GM23338 (cell line): ENCODE measurements at regions not wholly inside any gene's neighbourhood (a gene's known extent, or its start where the extent isn't known, plus 50 kb on each side); places are given as distances from the start of the nearest gene placed in this dataset.

Experiments used
- ATAC-seq: fragments of 200-7000 bp; cut with Tn5 transposase; 3 replicates; pipeline ENCODE4 v1.9.1; 2020
- DNase-seq: peaks from one replicate; pipeline ENCODE4 v3.0.0-alpha.2; 2015; ENCODE audit warnings: low spot score
- H2AFZ ChIP-seq: fragments of 200-600 bp; sonication (generic); 2 replicates; pipeline ENCODE4 v1.8.0; 2016; ENCODE audit warnings: antibody characterized with exemption, mild to moderate bottlenecking, moderate library complexity
- H3F3A ChIP-seq: fragments of 200-600 bp; sonication (generic); replicated peaks from 2 replicates; pipeline ENCODE4 v1.8.0; 2017; ENCODE audit warnings: antibody characterized with exemption, mixed run types, low read depth
- H3K27ac ChIP-seq: fragments of 200-600 bp; sonication (generic); 2 replicates; pipeline ENCODE4 v1.6.1; 2016; ENCODE audit warnings: low read depth
- H3K27me3 ChIP-seq: fragments of 200-600 bp; sonication (generic); 2 replicates; pipeline ENCODE4 v1.8.0; 2016; ENCODE audit warnings: mild to moderate bottlenecking, mixed run types, moderate library complexity; ENCODE audit not compliant: insufficient read depth
- H3K36me3 ChIP-seq: fragments of 200-600 bp; sonication (generic); 2 replicates; pipeline ENCODE4 v1.8.0; 2016; ENCODE audit warnings: mild to moderate bottlenecking; ENCODE audit not compliant: insufficient read depth
- H3K4me1 ChIP-seq: fragments of 200-600 bp; sonication (generic); 2 replicates; pipeline ENCODE4 v1.8.0; 2016; ENCODE audit warnings: mild to moderate bottlenecking, moderate library complexity; ENCODE audit not compliant: insufficient read depth
- H3K4me2 ChIP-seq: fragments of 200-600 bp; sonication (generic); 2 replicates; pipeline ENCODE4 v1.7.1; 2017; ENCODE audit warnings: mixed run types
- H3K4me3 ChIP-seq: fragments of 200-600 bp; sonication (generic); 2 replicates; pipeline ENCODE4 v1.6.1; 2016; ENCODE audit warnings: mixed run types
- H3K79me2 ChIP-seq: fragments of 200-600 bp; sonication (generic); replicated peaks from 2 replicates; pipeline ENCODE4 v1.8.0; 2017; ENCODE audit warnings: mild to moderate bottlenecking; ENCODE audit not compliant: insufficient read depth
- H3K9me2 ChIP-seq: fragments of 200-600 bp; sonication (generic); 2 replicates; pipeline ENCODE4 v1.8.0; 2017; ENCODE audit not compliant: insufficient read depth
- H4K20me1 ChIP-seq: fragments of 200-600 bp; sonication (generic); replicated peaks from 2 replicates; pipeline ENCODE4 v1.8.0; 2017; ENCODE audit warnings: mild to moderate bottlenecking; ENCODE audit not compliant: insufficient read depth
- H3K27ac Mint-ChIP-seq: 2 replicates; pipeline ENCODE4 v1.8.0; 2020; ENCODE audit warnings: inconsistent platforms, mild to moderate bottlenecking, moderate library complexity, mixed read lengths
- H3K27me3 Mint-ChIP-seq: 3 replicates; pipeline ENCODE4 v1.8.0; 2022; ENCODE audit warnings: low read depth, mild to moderate bottlenecking, moderate library complexity, mixed read lengths, inconsistent platforms; ENCODE audit not compliant: insufficient read depth, poor library complexity
- H3K36me3 Mint-ChIP-seq: 3 replicates; pipeline ENCODE4 v1.8.0; 2021; ENCODE audit warnings: low read depth, mild to moderate bottlenecking, inconsistent platforms, moderate library complexity, mixed read lengths
- H3K4me1 Mint-ChIP-seq: 3 replicates; pipeline ENCODE4 v1.8.0; 2020; ENCODE audit warnings: mild to moderate bottlenecking, inconsistent platforms, mixed read lengths
- H3K4me3 Mint-ChIP-seq: 3 replicates; pipeline ENCODE4 v1.8.0; 2021; ENCODE audit warnings: moderate library complexity, mild to moderate bottlenecking, inconsistent platforms, mixed read lengths
- H3K9me3 Mint-ChIP-seq: 3 replicates; pipeline ENCODE4 v1.8.0; 2020; ENCODE audit warnings: moderate library complexity, mild to moderate bottlenecking, inconsistent platforms, mixed read lengths
- CREB1 ChIP-seq: fragments of 250-450 bp; sonication (Bioruptor Pico); IDR thresholded peaks from 2 replicates; pipeline ENCODE4 v1.5.0; 2020; ENCODE audit warnings: low read depth, mild to moderate bottlenecking, moderate library complexity
- CTCF ChIP-seq, 2 experiments: fragments of 200-600 bp in 1 of 2; sonication (generic) in 1 of 2; conservative IDR thresholded peaks; 2 replicates each; pipeline versions ENCODE4 v1.5.1 to v1.6.1; 2016 to 2017; ENCODE audit warnings: antibody characterized with exemption in 2 of 2, low read depth in 2 of 2, mild to moderate bottlenecking in 2 of 2, moderate library complexity in 1 of 2
- EZH2 ChIP-seq: fragments of 200-600 bp; sonication (generic); IDR thresholded peaks from one replicate; pipeline ENCODE4 v1.8.0; 2017; ENCODE audit warnings: antibody characterized with exemption, mild to moderate bottlenecking, low read depth; ENCODE audit not compliant: unreplicated experiment
- EZH2phosphoT487 ChIP-seq: fragments of 200-600 bp; sonication (generic); IDR thresholded peaks from one replicate; pipeline ENCODE4 v1.8.1; 2018; ENCODE audit warnings: antibody characterized with exemption; ENCODE audit not compliant: unreplicated experiment
- JUNB ChIP-seq: IDR thresholded peaks from one replicate; pipeline ENCODE4 v1.6.1; 2016; ENCODE audit warnings: antibody characterized with exemption; ENCODE audit not compliant: unreplicated experiment
- NANOG ChIP-seq: IDR thresholded peaks from 2 replicates; pipeline ENCODE4 v1.6.1; 2016; ENCODE audit warnings: antibody characterized with exemption, borderline replicate concordance
- POLR2AphosphoS5 ChIP-seq: IDR thresholded peaks from 2 replicates; pipeline ENCODE4 v1.6.1; 2016; ENCODE audit warnings: antibody characterized with exemption, low read depth
- REST ChIP-seq: IDR thresholded peaks from one replicate; pipeline ENCODE4 v1.6.1; 2018; ENCODE audit warnings: antibody characterized with exemption; ENCODE audit not compliant: unreplicated experiment
- STAT1 ChIP-seq: IDR thresholded peaks from one replicate; pipeline ENCODE4 v1.6.1; 2016; ENCODE audit warnings: antibody characterized with exemption; ENCODE audit not compliant: unreplicated experiment
- ZNF331 ChIP-seq: fragments of 250-450 bp; sonication (Bioruptor Pico); IDR thresholded peaks from 2 replicates; pipeline ENCODE4 v1.5.0; 2020; ENCODE audit warnings: low read depth, mild to moderate bottlenecking, moderate library complexity
- TF ChIP-seq, protein P1 (sequence below): IDR thresholded peaks from 2 replicates; pipeline ENCODE4 v1.6.1; 2016; ENCODE audit warnings: antibody characterized with exemption

DNA sequence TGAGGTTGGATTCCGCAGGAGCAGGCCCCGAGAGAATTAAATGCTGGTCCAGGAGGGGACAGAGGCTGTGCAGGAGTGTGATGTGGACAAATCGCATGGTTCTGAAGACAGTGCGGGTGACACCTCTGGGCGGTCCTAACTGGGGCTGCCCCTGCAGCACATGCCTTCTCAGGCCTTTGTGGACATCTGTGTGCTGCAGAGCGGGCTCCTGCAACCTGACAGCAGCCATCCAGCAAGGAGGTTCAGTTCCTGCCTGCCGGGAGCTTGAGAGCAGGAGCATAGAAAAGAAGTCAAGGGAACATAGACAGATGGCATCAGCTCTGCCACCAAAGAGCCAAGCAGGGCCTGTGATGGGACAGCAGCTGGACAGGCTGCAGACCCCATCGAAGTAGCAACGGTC lies 135.9 kb upstream of the PPP2R2D start:
- no peak overlapping the region for H3K4me3 ChIP-seq
- no peaks in the 10 kb centered on the region for H4K20me1 ChIP-seq
- no peaks in the 10 kb centered on the region for H3K36me3 Mint-ChIP-seq
- no peak for TF ChIP-seq CTCF (conservative IDR thresholded peaks at IDR 0.05; ENCODE audit: low read depth in 2 of 2)
- TF ChIP-seq NANOG = no peak
- no peak for TF ChIP-seq EZH2
- TF ChIP-seq REST = no peak
- no peak for TF ChIP-seq ZNF331 (CRISPR knock-in tag)
- no peak for TF ChIP-seq POLR2AphosphoS5
- no peak for TF ChIP-seq STAT1
- TF ChIP-seq, protein P1, sequence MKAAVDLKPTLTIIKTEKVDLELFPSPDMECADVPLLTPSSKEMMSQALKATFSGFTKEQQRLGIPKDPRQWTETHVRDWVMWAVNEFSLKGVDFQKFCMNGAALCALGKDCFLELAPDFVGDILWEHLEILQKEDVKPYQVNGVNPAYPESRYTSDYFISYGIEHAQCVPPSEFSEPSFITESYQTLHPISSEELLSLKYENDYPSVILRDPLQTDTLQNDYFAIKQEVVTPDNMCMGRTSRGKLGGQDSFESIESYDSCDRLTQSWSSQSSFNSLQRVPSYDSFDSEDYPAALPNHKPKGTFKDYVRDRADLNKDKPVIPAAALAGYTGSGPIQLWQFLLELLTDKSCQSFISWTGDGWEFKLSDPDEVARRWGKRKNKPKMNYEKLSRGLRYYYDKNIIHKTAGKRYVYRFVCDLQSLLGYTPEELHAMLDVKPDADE = no peak
- no peak for TF ChIP-seq CREB1
- no peak for TF ChIP-seq JUNB
- TF ChIP-seq EZH2phosphoT487 = no peak
- H3K4me2 ChIP-seq = no peak overlapping the region
- H3K9me2 ChIP-seq = peaks cover 5% of the 10 kb centered on the region; the same call in 1 of the 2 replicates
- no peaks in the 10 kb centered on the region for H3K36me3 ChIP-seq
- H3K79me2 ChIP-seq = no peaks in the 10 kb centered on the region
- peaks cover 36% of the 10 kb centered on the region for H3K4me1 Mint-ChIP-seq
- ATAC-seq = no peak
- H3K4me1 ChIP-seq = peaks cover 15% of the 10 kb centered on the region; the same call in 1 of the 2 replicates
- H3K4me3 Mint-ChIP-seq = no peak overlapping the region
- no peak overlapping the region for H3K27ac ChIP-seq
- no peaks in the 10 kb centered on the region for H3F3A ChIP-seq
- no peaks in the 10 kb centered on the region for H3K27me3 ChIP-seq
- no peak overlapping the region for H3K27ac Mint-ChIP-seq
- peaks cover 2% of the 10 kb centered on the region for H3K9me3 Mint-ChIP-seq
- no peak overlapping the region for H2AFZ ChIP-seq
- peaks cover 3% of the 10 kb centered on the region for H3K27me3 Mint-ChIP-seq
- DNase-seq = no peak
